ENCODE measurements at regions not wholly inside any gene's neighbourhood (a gene's known extent, or its start where the extent isn't known, plus 50 kb on each side); places are given as distances from the start of the nearest gene placed in this dataset.

DNA sequence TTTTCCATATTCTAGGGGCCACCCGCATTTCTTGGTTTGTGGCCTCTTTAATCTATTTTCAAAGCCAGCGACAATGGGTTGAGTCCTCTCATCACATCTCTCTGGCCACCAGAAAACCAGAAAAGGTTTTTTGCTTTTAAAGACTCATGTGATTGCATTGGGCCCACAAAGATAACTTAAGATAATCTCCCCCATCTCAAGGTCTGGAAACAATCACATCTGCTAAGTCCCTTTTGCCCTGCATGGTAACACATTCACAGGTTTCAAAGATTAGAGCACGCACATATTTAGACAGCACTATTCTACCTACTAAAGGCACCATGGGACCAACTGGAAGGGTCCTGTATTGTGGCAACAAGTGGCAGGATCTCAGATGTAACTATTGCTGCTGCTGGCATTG is 147.0 kb upstream of the MIR17HG start:
- TF ChIP-seq CTCF (conservative IDR thresholded peaks at IDR 0.05; ENCODE audit: low read depth in 2 of 2): no peak
- TF ChIP-seq, protein P1, sequence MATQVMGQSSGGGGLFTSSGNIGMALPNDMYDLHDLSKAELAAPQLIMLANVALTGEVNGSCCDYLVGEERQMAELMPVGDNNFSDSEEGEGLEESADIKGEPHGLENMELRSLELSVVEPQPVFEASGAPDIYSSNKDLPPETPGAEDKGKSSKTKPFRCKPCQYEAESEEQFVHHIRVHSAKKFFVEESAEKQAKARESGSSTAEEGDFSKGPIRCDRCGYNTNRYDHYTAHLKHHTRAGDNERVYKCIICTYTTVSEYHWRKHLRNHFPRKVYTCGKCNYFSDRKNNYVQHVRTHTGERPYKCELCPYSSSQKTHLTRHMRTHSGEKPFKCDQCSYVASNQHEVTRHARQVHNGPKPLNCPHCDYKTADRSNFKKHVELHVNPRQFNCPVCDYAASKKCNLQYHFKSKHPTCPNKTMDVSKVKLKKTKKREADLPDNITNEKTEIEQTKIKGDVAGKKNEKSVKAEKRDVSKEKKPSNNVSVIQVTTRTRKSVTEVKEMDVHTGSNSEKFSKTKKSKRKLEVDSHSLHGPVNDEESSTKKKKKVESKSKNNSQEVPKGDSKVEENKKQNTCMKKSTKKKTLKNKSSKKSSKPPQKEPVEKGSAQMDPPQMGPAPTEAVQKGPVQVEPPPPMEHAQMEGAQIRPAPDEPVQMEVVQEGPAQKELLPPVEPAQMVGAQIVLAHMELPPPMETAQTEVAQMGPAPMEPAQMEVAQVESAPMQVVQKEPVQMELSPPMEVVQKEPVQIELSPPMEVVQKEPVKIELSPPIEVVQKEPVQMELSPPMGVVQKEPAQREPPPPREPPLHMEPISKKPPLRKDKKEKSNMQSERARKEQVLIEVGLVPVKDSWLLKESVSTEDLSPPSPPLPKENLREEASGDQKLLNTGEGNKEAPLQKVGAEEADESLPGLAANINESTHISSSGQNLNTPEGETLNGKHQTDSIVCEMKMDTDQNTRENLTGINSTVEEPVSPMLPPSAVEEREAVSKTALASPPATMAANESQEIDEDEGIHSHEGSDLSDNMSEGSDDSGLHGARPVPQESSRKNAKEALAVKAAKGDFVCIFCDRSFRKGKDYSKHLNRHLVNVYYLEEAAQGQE (IDR thresholded peaks at IDR 0.05; ENCODE audit: unreplicated experiment): no peak
- TF ChIP-seq POLR2AphosphoS5 (IDR thresholded peaks at IDR 0.05; ENCODE audit: low read depth): no peak
- TF ChIP-seq EZH2 (IDR thresholded peaks at IDR 0.05; ENCODE audit: low read depth, unreplicated experiment): no peak
- TF ChIP-seq JUNB (IDR thresholded peaks at IDR 0.05; ENCODE audit: unreplicated experiment): no peak
- TF ChIP-seq STAT1 (IDR thresholded peaks at IDR 0.05; ENCODE audit: unreplicated experiment): no peak
- TF ChIP-seq NANOG (IDR thresholded peaks at IDR 0.05; ENCODE audit: borderline replicate concordance): no peak
- TF ChIP-seq ZNF114 (CRISPR knock-in tag; IDR thresholded peaks at IDR 0.05): no peak
- TF ChIP-seq CREB1 (CRISPR knock-in tag; IDR thresholded peaks at IDR 0.05; ENCODE audit: low read depth): no peak
- TF ChIP-seq ZNF331 (CRISPR knock-in tag; IDR thresholded peaks at IDR 0.05; ENCODE audit: low read depth): no peak

Data from GM23338 (cell line).